Natural killer cell (primary cell): ENCODE measurements at regions not wholly inside any gene's neighbourhood (a gene's known extent, or its start where the extent isn't known, plus 50 kb on each side); places are given as distances from the start of the nearest gene placed in this dataset.
"Not testable (repeated sequence)": the region's sequence is repeated elsewhere in the genome, so short reads cannot be mapped to it uniquely, and the experiment has no call there.

Experiments used
- ATAC-seq, 3 donors: fragments of 150-1000 bp in 2 of 3; fragments of 200-7000 bp in 1 of 3; cut with Tn5 transposase; 1 replicate in 1 of 3; 2 replicates in 2 of 3; pipeline ENCODE4 v1.10.0; 2021; ENCODE audit warnings: mild to moderate bottlenecking in 2 of 3, moderate library complexity in 2 of 3
- DNase-seq, 2 donors: peaks; one replicate each; pipeline versions ENCODE4 v3.0.0 to v3.0.0-alpha.2; 2013 to 2021; ENCODE audit warnings: mixed read lengths in 1 of 2
- H3K27ac ChIP-seq: one replicate; pipeline ENCODE4 v1.5.1; 2013; ENCODE audit warnings: mild to moderate bottlenecking, low read length
- H3K27me3 ChIP-seq: one replicate; pipeline ENCODE4 v1.6.1; 2013; ENCODE audit warnings: low read length; ENCODE audit not compliant: control insufficient read depth, insufficient read depth
- H3K36me3 ChIP-seq: one replicate; pipeline ENCODE4 v1.6.1; 2013; ENCODE audit warnings: low read length; ENCODE audit not compliant: control insufficient read depth, insufficient read depth
- H3K4me1 ChIP-seq: one replicate; pipeline ENCODE4 v1.6.1; 2013; ENCODE audit warnings: low read length; ENCODE audit not compliant: control insufficient read depth, insufficient read depth
- H3K4me3 ChIP-seq: one replicate; pipeline ENCODE4 v1.5.1; 2013; ENCODE audit warnings: low read length
- H3K9me3 ChIP-seq: one replicate; pipeline ENCODE4 v1.6.1; 2013; ENCODE audit warnings: low read length; ENCODE audit not compliant: control insufficient read depth, insufficient read depth
- H3K27ac Mint-ChIP-seq, 2 donors: one replicate each; pipeline ENCODE4 v1.8.0; 2022; ENCODE audit warnings: mild to moderate bottlenecking in 2 of 2, mixed read lengths in 2 of 2, moderate library complexity in 1 of 2
- H3K27me3 Mint-ChIP-seq, 2 donors: one replicate each; pipeline ENCODE4 v1.8.0; 2022; ENCODE audit warnings: low read depth in 2 of 2, mixed read lengths in 2 of 2
- H3K36me3 Mint-ChIP-seq: one replicate; pipeline ENCODE4 v1.8.0; 2022; ENCODE audit warnings: mixed read lengths
- H3K4me1 Mint-ChIP-seq, 2 donors: one replicate each; pipeline ENCODE4 v1.8.0; 2022; ENCODE audit warnings: mixed read lengths in 2 of 2
- H3K4me3 Mint-ChIP-seq: one replicate; pipeline ENCODE4 v1.8.0; 2022; ENCODE audit warnings: mild to moderate bottlenecking, moderate library complexity, mixed read lengths
- H3K9me3 Mint-ChIP-seq, 2 donors: one replicate each; pipeline ENCODE4 v1.8.0; 2022; ENCODE audit warnings: mixed read lengths in 2 of 2
- WGBS: methylation state at CpG from one replicate; pipeline ENCODE4 v1.1.7; 2013; ENCODE audit warnings: missing lambda C conversion rate; ENCODE audit not compliant: insufficient coverage; 5-methylcytosine and 5-hydroxymethylcytosine counted together
- intact Hi-C: fragments of 100-400 bp; cut with micrococcal nuclease; formaldehyde crosslinking; loops from one replicate; pipeline ENCODE4 v1.14.2; 2022
- TF ChIP-seq, protein P1 (sequence below): fragments of 200-600 bp; IDR thresholded peaks from one replicate; pipeline ENCODE4 v1.8.0; 2022; ENCODE audit warnings: antibody characterized with exemption

DNA sequence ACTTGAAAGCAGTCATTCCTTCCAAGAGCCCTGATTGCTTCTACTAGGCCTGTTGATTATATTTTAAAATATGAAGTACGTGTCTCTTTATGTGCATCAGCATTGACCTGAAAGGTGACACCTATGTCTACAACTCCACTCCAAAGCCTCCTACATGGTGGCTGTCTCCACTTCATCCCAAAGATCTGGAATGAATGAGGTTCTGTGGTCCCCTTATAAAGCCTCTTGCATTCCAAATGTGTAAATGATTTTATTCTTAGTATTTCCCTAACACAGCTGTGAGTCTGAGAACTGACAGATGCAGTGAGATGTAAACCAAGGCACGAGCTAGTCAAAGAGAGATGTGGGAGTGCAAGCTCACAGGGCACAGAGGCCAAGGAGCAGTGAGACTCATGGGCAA lies 176.0 kb upstream of the SVIL start:
- H3K4me3 ChIP-seq: no peak overlapping the region
- Mint-ChIP-seq H3K27ac (no peak overlapping the region), H3K36me3 (no peaks in the 10 kb centered on the region), H3K27me3 (peaks cover 12 to 38% of the 10 kb centered on the region in 2 donors), H3K4me3 (no peak overlapping the region), H3K9me3 (no peaks in the 10 kb centered on the region), H3K4me1 (peaks cover 0 to 10% of the 10 kb centered on the region in 2 donors)
- no peak for DNase-seq
- H3K4me1 ChIP-seq: peaks cover 4% of the 10 kb centered on the region
- 90% methylated on average over 2 of the region's 2 CpGs for WGBS
- intact Hi-C loops: no loop called here
- H3K36me3 ChIP-seq: no peaks in the 10 kb centered on the region
- H3K27ac ChIP-seq: no peak overlapping the region
- H3K27me3 ChIP-seq: no peaks in the 10 kb centered on the region
- ATAC-seq: no peak
- H3K9me3 ChIP-seq: no peaks in the 10 kb centered on the region
- TF ChIP-seq, protein P1, sequence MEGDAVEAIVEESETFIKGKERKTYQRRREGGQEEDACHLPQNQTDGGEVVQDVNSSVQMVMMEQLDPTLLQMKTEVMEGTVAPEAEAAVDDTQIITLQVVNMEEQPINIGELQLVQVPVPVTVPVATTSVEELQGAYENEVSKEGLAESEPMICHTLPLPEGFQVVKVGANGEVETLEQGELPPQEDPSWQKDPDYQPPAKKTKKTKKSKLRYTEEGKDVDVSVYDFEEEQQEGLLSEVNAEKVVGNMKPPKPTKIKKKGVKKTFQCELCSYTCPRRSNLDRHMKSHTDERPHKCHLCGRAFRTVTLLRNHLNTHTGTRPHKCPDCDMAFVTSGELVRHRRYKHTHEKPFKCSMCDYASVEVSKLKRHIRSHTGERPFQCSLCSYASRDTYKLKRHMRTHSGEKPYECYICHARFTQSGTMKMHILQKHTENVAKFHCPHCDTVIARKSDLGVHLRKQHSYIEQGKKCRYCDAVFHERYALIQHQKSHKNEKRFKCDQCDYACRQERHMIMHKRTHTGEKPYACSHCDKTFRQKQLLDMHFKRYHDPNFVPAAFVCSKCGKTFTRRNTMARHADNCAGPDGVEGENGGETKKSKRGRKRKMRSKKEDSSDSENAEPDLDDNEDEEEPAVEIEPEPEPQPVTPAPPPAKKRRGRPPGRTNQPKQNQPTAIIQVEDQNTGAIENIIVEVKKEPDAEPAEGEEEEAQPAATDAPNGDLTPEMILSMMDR: no peak

- WGBS: 53% methylated on average over 1 of the region's 3 CpGs
- DNase-seq, H3K9me3 Mint-ChIP-seq, H3K4me3 ChIP-seq, H3K4me1 ChIP-seq, H3K27ac ChIP-seq, H3K9me3 ChIP-seq, ATAC-seq, H3K4me1 Mint-ChIP-seq, H3K36me3 ChIP-seq, H3K27me3 ChIP-seq, H3K4me3 Mint-ChIP-seq, H3K36me3 Mint-ChIP-seq, H3K27ac Mint-ChIP-seq, intact Hi-C loops: not testable (repeated sequence)
- H3K27me3 Mint-ChIP-seq: peaks cover 12 to 38% of the 10 kb centered on the region in 2 donors
Observed at GRCh38 chr10:29810231-29810630, 175.5 kb upstream of the SVIL start.

GRCh38 chr10:29809383-29809782 lies 174.6 kb upstream of the SVIL start:
- H3K4me1 ChIP-seq: peaks cover 4% of the 10 kb centered on the region
- Mint-ChIP-seq H3K27me3 (peaks cover 10 to 38% of the 10 kb centered on the region in 2 donors), H3K36me3 (no peaks in the 10 kb centered on the region), H3K4me3 (no peak overlapping the region), H3K9me3 (no peaks in the 10 kb centered on the region), H3K4me1 (peaks cover 0 to 10% of the 10 kb centered on the region in 2 donors), H3K27ac (no peak overlapping the region)
- no peaks in the 10 kb centered on the region for H3K36me3 ChIP-seq
- ATAC-seq: no peak
- TF ChIP-seq, protein P1: no peak
- H3K9me3 ChIP-seq: no peaks in the 10 kb centered on the region
- DNase-seq: no peak
- intact Hi-C loops: no loop called here
- no peak overlapping the region for H3K4me3 ChIP-seq
- no peaks in the 10 kb centered on the region for H3K27me3 ChIP-seq
- H3K27ac ChIP-seq: no peak overlapping the region
- WGBS: 62% methylated on average over 5 of the region's 5 CpGs

DNA sequence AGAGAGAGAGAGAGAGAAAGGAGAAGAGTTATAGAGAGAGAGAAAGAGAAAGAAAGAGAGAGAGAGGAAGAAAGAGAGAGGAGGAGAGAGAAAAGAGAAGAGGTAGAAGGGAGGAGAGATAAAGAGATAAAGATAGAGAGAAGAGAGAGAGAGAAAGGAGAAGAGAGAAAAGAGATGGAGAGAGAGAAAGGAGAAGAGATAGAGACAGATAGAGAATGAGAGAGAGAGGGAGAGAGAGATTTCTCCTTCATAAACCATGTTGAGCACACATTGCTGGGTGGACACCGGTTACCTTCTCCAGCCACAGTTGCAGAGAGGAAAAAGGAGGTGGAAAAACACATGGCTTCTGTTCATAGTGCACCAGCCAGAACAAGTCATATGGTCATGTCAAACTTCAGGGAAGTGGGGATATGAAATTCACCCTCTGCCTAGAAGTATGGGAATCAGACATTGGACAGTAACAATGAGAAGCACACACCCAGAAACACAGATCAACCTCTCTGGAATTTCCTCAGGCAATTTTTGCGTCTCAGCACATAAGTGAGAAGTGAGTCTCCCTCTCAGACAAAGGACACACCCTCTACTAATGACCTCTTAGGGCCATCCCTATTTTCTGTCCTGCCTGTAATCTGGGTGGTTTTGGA lies 172.5 kb upstream of the SVIL start:
- no peaks in the 10 kb centered on the region for H3K9me3 Mint-ChIP-seq
- TF ChIP-seq, protein P1: no peak
- H3K27me3 ChIP-seq: no peaks in the 10 kb centered on the region
- H3K4me3 Mint-ChIP-seq: no peak overlapping the region
- peaks cover 7 to 38% of the 10 kb centered on the region in 2 donors for H3K27me3 Mint-ChIP-seq
- peaks cover 0 to 8% of the 10 kb centered on the region in 2 donors for H3K4me1 Mint-ChIP-seq
- no peaks in the 10 kb centered on the region for H3K9me3 ChIP-seq
- no peaks in the 10 kb centered on the region for H3K36me3 Mint-ChIP-seq
- ATAC-seq: no peak
- no peak overlapping the region for H3K27ac Mint-ChIP-seq
- H3K36me3 ChIP-seq: no peaks in the 10 kb centered on the region
- no peak overlapping the region for H3K4me3 ChIP-seq
- intact Hi-C loops: no loop called here
- no peak overlapping the region for H3K27ac ChIP-seq
- WGBS: 88% methylated on average over 2 of the region's 2 CpGs
- no peak for DNase-seq
- H3K4me1 ChIP-seq: peaks cover 2% of the 10 kb centered on the region
